GM18870 (cell line): ENCODE measurements at regions not wholly inside any gene's neighbourhood (a gene's known extent, or its start where the extent isn't known, plus 50 kb on each side); places are given as distances from the start of the nearest gene placed in this dataset.
"Not testable (repeated sequence)": the region's sequence is repeated elsewhere in the genome, so short reads cannot be mapped to it uniquely, and the experiment has no call there.

Experiments used
- ATAC-seq: cut with Tn5 transposase; IDR thresholded peaks from one replicate; pipeline ENCODE4 v1.9.1; 2021; ENCODE audit warnings: moderate library complexity; ENCODE audit not compliant: unreplicated experiment

DNA sequence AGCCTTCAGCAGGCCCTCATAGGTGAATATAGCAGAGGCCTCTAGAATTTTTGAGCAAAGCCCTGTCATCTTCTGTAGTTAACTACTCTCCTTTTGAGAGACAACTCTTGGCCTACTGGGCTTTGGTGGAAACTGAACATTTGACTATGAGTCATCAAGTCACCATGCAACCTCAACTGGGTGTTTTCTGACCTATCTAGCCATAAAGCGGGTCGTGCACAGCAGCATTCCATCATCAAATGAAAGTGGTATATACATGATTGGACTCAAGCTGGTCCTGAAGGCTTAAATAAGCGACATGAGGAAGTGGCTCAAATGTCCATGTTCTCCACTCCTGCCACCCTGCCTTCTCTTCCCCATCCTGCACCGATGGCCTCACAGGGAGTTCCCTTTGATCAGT is 1115.5 kb downstream of the TAF11L14 start:
- peak; percentile 51 for ATAC-seq

DNA sequence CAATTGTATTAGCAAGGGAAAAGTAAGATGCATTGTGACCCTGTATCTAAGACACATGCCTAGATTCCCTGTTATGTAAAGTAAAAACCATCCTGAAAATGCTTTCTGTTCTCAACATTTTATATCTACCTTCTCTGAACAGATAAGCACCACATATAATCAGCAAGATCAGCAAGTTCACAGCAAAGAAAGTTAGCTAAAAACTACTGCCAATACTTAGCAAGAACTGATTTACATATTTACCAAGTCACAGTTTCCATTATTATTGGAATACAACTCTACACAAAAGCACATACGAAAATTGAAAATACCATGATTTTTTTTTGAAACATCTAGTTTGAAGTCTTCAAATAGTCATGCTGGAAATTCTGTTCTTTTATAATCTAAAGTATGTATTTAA is 1118.1 kb downstream of the TAF11L14 start:
- no peak for ATAC-seq

DNA sequence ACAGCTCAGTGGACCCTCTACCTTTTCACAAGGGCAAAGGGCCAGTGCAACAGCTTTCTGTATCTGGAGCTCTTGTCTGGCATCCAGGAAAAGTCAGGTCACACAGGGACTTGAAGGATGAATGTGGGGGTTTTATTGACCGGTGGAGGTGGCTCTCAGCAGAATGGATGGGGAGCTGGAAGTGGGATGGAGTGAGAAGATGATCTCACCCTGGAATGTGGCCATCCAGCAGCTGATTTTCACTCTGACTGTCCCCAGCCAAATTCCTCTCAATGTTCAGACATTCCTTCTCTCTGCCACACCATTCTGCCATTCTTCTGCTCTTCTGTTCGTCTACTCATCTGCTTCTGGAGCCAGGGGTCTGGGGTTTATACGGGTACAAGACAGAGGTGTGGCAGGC is 1119.9 kb downstream of the TAF11L14 start:
- no peak for ATAC-seq

DNA sequence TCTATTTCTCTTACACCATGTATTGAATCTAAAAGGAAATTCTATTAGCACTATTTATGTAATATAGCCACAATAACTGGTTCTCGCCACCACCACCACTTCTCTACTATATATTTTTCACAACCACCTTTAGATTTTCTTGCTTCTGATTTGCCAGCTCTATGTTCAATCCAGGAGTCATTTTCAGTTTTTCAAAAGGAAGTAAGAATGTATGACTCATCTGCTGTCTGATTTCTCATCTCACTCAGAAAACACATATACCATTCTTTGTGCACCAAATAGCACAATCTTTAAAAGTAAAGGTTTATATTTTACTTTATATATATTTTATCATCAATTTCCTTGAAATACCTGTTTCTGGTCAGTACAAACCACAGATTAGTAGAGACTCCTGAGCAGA is 1127.5 kb downstream of the TAF11L14 start:
- peak; percentile 87 for ATAC-seq

DNA sequence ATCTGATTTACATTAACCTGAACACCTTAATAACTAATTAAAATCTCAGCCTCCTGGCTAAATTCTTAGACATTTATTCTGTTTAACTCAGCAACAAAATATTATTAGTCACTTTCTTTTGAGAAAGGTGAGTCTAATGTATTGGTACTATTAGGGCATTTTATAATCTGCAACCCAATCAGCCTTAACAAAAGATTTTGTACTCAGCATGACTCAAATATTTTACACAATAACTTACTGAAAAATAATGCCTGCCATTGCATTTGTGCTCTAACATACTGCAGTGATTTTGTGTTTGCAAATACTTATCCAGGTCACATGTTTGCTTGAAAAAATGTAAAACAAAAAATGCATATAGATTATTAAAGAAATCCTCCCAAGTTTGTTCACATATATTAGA is 1129.9 kb downstream of the TAF11L14 start:
- no peak for ATAC-seq

DNA sequence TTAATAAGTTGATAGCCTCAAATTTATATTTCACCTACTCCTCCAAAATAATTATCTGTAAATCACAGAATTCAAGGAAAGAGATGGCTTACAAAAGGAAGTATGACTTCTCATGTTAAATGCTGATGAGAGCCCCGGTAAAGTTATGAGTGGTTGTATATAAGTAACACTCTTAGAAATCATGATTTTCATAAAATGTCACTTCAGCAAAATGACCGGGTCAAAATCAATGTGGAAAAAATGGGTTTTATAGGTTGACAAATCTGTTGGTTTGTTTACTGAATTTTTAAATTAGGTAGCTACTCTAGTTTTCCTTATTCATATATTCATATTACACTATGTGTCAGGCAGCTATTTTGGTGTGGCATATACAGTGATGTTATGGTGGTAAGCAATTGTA is 1131.0 kb downstream of the TAF11L14 start:
- ATAC-seq, result no peak

DNA sequence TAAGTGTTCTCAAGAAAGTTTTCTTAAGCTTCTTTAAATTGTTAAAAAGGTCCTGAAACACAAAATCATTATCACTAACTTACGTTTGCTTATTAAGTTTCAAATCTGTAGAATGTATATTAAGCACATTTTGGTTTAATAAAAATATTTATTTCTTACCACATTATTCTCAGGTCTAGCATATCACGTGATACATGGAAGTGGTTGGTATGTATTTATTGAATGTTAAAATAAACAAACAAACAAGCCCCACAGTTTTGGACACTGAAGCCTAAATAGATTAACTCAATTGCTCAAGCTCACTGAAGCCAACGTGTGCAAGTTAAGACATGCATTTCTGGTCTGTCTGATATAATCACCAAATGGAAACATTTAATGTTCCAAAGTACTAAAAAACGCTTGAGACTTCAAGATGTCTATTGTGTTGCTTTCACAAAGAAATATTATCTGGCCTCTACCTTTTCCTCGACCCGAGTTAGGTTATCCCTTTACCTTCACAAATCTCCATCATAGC is 1136.9 kb downstream of the TAF11L14 start:
- ATAC-seq, result no peak

DNA sequence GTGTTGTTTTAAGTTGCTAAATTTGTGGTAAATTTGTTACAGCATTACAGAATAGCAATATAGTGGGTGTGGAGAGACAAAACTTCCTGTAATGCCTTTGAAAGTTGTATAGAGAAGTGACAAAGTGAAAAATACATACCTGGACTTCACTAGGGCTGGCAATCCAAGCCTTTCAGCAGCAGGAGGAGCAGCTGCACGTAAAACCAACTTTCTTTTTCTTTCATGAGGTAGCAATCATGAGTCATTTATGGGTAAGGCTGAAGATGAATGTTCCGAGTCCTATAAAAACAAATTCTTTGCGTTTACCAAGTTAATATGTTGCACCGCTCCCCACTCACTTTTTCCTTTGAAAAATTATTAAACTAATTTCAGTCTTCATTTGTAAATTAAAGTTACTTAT is 1138.2 kb downstream of the TAF11L14 start:
- peak; percentile 73 for ATAC-seq

DNA sequence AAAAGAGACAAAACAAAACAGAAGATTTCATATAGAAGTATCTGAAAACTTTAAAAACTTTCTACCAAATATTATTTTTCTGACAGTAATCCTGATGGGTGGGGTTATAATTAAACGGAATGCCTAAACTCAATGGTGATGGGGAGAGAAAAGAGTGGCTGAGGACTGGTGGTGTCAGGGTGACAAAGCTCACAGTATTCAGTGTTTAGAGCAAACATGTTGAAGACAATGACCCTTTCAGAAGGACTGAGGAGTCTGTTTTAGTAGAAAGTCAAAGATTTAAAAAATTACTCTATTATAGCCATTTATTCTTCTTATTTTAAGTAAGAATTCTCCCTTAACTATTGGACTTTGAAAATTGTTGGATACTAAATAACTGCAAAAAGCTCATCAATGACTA is 1144.0 kb downstream of the TAF11L14 start:
- ATAC-seq, result no peak

DNA sequence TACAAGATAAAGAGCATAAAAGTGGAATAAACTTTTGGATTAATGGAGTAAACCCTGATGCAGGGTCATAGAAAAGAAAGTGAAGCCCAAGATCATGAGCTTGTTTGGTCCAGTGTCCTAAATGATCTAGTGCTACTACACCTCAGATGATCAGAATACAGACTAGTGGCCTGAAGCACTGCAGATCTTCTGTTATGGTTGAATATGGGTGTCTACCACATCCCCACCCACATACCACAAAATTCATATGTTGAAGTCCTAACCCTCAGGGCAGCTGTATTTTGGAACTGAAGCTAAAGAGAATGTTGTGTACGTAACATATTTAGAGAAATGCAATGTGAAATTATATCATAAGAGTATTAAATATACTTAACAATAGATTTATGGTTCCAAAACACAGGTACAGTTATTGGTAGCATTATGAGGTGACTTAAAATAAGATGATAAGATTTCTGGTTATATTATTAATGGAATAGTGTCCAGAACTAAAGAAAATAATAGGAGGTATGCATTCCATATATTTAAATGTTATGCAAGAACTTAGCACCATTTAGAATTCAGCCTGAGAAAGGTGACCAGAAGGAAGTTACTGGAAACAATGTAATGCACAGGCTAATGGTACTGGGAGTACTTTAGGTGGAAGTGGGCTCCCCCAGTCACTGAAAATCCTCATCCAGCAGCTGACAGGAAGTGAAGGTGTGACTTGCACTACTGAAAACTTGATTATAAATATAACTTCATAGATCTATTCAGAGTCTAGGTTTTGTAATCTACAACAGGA is 1155.1 kb downstream of the TAF11L14 start:
- ATAC-seq, result no peak

DNA sequence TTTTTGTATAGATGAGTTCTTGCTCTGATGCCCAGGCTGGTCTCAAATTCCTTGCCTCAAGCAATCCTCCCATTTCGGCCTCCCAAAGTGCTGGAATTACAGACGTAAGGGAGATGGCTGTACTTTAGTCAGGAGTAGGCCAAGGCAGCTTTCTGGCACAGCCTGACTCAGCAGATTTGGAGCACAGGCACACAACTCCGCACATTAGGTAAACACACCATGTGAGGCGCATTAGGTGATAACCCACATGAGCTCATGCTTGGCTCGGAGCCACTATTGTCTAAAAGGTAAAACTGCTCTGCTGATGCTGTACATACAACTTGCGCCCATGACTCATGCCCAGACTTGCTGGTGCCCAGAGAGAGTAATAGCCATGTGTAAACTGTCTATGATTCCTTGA is 1157.9 kb downstream of the TAF11L14 start:
- no peak for ATAC-seq

DNA sequence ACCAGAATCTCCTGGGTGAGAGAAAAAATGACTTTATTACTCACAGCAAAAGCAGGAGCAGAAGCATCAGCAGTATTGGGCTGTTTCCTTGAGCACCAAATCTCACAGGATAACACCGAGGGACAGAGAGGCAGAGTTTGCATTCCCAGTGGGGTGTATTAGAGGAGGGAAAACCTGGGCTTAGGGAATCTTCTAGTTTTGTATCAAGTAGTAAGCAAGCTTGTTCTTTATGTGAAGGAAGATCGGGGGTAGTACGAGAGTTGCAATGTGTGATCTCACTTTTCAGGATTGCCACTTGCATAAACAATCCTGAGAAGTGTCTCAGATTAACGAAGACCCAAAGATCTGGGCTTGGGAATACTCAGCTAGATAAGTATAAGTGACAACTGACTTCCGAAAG is 1163.0 kb downstream of the TAF11L14 start:
- ATAC-seq, result no peak

DNA sequence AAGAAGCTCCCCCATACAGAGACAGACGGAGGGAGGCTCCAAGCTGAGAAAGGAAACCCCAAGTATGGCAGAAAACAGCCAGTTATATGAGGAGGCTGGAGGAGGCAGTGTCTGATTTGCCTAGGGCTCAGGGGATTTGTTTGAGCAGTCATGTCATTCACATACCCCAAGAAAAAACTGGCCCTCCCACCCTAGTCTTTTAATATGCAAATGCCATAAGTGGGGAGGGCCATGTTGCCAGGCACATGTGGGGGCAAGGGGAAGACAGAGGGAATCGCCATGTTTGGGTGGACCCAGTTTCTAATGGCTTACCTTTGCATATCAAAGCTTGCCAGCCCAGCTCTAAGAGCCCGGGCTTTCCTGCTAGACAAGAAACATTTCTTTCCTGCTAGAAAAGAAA is 1163.8 kb downstream of the TAF11L14 start:
- no peak for ATAC-seq

DNA sequence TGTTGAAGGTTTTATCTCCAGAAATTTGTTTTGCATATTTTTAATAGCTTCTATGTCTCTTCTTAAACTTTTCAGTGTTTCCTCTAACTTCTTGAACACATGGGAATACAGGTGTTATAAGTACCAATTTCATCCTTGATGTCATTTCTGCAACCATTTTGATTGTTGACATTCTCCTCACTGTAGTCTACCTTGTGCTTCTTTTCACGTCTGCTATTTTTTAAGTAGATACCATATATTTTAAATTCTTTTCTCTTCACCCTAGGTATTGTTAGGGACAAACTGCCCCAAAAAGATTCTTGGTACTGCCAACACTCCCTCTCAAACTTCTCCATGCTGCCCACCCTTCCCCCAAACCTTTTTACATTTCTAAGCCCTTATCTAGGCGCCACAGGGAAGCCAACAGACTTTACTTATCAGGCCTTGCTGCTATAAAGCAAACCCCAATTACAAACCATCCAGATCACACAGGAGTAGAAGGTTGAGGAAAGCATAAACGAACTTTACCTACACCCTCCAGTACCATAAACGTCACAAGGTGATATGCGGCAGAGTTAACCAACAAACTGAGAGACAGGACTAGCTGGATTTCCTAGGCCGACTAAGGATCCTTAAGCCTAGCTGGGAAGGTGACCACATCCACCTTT is 1165.3 kb downstream of the TAF11L14 start:
- ATAC-seq, result no peak

DNA sequence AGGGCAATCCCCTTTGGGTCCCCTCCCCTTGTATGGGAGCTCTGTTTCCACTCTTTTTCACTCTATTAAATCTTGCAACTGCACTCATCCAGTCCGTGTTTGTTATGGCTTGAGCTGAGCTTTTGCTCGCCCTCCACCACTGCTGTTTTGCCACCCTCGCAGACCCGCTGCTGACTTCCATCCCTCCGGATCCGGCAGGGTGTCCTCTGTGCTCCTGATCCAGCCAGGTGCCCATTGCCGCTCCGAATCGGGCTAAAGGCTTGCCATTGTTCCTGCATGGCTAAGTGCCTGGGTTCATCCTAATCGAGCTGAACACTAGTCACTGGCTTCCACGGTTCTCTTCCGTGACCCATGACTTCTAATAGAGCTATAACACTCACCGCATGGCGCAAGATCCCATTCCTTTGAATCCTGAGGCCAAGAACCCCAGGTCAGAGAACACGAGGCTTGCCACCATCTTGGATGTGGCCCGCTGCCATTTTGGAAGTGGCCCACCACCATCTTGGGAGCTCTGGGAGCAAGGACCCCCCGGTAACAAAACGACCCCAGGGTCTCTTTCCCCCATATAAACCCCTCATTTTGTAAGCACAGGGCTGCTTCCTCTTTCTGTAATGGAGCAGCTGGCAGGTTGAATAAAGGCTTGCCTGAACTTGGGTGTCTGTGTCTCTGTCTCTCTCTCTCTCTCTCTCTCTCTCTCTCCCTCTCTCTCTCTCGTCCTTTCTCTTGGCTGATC is 1166.2 kb downstream of the TAF11L14 start:
- no peak for ATAC-seq

DNA sequence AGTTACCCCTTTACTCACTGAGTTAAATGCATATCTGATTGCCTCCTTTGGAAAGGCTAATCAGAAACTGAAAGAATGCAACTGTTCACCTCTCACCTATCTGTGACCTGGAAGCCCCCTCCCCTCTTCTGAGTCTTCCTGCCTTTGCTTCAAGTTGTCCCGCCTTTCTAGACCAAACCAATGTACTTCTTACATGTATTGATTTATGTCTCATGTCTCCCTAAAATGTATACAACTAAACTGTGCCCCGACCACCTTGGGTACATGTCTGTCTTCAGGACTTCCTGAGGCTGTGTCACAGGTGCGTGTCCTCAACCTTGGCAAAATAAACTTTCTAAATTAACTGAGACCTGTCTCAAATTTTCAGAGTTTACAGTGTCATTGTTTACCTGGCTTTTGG is 1167.2 kb downstream of the TAF11L14 start:
- ATAC-seq, result not testable (repeated sequence)

DNA sequence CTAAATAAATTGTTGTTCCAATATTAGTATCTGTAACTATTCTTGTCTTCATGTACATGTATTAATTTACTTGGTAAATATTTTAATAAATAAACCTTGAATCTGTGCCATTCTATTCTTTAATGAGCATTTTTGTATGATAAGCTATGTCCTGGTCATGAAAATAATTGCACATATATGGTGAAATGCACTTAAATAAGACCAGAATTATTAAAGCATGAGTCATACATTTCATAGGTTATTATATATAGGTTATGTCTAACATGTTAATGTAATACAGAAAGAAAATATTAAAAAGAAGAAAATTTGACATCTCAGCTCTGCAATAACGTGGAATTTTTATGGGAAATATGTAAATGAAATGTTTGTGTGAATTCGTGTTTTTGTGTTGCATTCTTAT is 1168.1 kb downstream of the TAF11L14 start:
- ATAC-seq, result no peak

DNA sequence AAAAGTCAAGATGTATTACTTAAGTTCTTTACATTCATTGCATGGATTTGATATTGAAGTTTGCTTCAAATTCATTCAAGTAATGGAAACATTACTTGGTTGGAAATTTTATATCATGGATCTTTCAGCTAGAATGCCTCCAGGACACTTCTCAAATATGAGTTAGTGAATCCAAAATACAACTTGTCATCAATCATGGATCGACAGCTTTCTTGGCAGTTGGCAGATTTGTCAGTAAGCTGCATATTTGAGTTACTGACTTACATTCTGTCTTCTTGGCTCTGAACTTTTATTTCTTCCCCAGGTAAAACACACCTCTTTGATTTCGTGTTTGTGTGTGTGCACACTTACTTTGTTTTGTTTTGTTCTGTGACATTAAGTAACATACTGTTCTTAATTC is 1171.1 kb downstream of the TAF11L14 start:
- ATAC-seq, result no peak

DNA sequence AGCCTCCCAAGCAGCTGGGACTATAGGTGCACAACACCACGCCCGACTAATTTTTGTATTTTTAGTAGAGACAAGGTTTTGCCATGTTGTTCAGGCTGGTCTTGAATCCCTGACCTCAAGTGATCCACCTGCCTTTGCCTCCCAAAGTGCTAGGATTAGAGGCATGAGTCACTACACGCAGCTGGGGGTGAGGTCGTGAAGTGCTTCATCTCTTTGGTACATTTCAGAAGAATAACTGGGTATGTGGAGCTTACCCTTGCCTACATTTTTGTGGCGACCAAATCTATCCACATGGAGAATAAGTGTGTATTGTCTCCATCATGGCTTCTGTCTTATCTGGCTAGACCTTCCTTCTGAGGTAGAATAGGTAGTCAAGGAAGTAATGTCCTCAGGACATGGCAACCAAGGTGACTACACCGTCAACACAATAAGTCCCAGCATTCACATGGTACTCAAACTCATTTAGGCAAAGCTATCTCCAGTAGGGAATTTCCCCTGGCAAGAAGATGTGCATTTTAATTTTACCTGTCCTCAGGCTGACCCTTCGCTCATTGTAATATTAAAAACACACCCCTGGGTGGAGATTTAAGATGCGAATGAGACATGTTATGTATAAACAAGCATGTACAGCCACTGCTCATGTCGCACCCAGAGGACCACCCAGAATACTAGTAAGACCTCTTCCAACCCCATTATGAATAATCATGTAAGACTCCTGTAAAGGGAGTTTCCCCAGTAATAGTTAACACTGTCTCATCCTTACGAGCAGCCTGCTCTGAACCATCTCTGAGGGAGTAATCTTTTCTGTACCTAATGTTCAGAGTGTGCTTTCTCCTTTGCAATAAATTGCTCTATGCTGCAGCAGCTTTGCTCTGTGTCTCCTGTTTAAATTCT is 1173.2 kb downstream of the TAF11L14 start:
- ATAC-seq, result no peak

DNA sequence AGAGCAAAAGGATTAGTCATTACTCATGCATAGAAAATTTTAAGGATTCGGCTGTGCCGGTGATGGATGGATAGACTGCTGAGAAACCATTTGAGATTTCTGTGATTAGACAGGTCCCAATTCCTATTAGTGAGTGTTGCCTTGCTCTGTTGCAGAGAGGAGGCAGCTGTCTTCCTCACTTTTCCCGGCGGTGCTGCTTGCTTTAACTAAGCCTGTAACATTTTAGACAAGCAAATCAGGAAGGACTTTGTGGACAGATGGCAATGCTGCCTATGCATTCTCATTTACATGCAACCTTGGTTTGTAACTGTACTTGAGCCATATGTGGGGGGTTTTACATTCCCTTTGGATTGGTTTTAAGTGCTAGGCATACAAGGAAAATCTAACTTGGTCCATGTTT is 1176.3 kb downstream of the CDH18 start:
- ATAC-seq, result no peak

DNA sequence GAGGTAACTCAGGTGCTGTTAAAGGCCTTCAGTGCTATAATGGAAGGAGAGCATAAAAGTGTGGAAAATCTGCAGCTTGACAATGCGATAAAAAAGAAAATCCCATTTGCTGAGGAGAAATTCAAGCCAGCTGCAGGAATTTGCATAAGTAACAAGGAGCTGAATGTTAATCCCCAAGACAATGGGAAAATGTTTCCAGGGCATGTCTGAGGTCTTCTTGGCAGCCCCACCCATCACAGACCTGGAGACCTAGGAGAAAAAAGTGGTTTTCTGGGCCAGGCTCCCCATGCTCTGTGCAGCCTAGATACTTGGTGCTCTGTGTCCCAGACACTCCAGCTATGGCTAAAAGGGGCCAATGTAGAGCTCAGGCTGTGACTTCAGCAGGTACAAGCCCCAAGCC is 1159.6 kb downstream of the CDH18 start:
- no peak for ATAC-seq
